HG02678 (cell line): ENCODE measurements at regions not wholly inside any gene's neighbourhood (a gene's known extent, or its start where the extent isn't known, plus 50 kb on each side); places are given as distances from the start of the nearest gene placed in this dataset.
A peak's percentile ranks its signal among the peaks of the same experiment; 100 is the strongest.
"Not testable (repeated sequence)": the region's sequence is repeated elsewhere in the genome, so short reads cannot be mapped to it uniquely, and the experiment has no call there.

ENCODE experiments used
- ATAC-seq: cut with Tn5 transposase; IDR thresholded peaks from one replicate; pipeline ENCODE4 v1.9.1; 2021; ENCODE audit warnings: mild to moderate bottlenecking, moderate library complexity; ENCODE audit not compliant: unreplicated experiment

- ATAC-seq, result peak; percentile 58
These were observed 317.8 kb downstream of the SH2D4B start for GRCh38 chr10:80855348-80855971.

- ATAC-seq, result no peak
These were observed 318.5 kb downstream of the SH2D4B start for GRCh38 chr10:80856186-80856585.

DNA sequence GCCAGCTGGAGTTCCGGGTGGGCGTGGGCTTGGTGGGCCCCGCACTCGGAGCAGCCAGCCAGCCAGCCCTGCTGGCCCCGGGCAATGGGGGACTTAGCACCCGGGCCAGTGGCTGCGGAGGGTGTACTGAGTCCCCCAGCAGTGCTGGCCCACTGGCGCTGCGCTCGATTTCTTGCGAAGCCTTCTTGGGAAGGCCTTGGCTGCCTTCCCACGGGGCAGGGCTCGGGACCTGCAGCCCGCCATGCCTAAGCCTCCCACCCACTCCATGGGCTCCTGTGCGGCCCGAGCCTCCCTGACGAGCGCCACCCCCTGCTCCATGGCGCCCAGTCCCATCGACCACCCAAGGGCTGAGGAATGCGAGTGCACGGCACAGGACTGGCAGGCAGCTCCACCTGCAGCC is 321.6 kb downstream of the SH2D4B start:
- not testable (repeated sequence) for ATAC-seq

GRCh38 chr10:80860719-80861118 is 323.0 kb downstream of the SH2D4B start:
- no peak for ATAC-seq

GRCh38 chr10:80861882-80862281 is 324.2 kb downstream of the SH2D4B start:
- ATAC-seq, result no peak

DNA sequence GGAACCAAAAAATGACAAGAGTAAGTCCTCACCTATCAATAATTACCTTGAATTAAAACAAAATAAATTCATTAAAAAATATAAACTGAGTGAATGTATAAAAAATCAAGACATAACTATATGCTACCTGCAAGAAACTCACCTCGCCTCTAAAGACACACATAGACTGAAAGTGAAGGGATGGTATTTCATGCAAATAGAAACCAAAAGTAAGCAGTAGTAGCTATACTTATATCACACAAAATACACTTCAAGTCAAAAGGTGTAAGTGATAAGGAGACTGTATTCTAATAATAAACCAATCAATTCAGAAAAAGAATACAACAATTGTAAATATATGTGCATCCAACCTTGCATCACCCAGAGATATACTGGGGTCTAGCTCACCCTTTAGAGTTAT is 332.6 kb downstream of the SH2D4B start:
- ATAC-seq, result peak; percentile 83

DNA sequence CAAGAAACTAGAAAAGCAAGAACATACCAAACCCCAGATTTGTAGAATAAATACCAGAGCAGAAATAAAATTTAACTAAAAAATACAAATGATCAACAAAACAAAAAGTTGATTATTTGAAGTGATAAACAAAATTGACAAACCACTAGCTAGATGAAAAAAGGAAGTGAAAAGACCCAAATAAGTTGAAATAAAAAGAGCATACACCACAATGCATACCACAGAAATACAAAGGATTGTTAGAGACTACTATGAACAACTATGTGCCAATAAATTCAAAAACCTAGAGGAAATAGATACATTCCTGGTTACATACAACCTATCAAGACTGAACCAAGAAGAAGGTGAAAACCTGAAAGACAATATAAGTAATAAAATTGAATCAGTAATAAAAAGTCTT is 333.4 kb downstream of the SH2D4B start:
- peak; percentile 65 for ATAC-seq

DNA sequence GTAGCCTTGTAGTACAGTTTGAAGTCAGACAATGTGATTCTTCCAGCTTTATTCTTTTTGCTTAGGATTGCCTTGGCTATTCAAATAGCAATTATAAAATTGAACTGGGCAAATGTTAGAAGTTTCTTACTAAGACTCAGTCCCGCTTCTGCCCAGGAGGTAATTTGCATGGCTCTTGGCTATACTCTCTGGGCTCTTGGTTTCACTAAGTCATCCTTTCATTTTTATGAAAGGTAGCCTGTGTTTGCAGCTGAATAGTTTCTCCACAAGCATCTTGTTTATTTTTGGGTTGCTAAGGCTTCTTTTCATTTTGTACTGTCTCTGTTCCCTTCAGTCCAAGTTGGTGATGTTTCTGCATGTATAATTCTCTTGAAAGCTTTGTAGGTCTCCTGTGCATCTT is 340.6 kb downstream of the SH2D4B start:
- no peak for ATAC-seq

GRCh38 chr10:80890146-80890545 is 352.4 kb downstream of the SH2D4B start:
- ATAC-seq, result no peak

- ATAC-seq, result no peak
These were observed 355.6 kb downstream of the SH2D4B start for GRCh38 chr10:80893256-80893655.

DNA sequence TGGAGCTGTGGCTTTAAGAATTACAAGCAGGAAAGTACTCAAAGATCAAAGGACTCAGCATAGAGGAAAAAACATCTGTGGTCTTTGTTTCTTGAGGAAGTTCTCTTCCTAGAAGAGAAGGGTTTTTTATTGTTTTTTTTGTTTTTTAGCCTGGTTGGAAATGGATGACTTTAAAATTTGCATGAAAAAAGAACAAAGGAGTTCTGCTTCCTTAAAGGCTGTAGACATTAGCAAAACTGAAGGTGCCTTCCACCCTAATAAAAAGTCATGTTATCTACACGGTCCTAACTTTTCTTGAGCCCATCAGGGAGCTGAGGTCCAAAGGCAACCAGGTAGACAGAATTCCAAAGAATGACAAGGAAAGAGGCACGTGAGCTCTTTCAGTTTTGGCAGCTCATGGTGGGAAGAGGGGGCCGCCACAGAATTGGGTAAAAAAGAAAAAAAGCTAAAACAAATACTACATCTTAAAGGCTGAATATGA is 356.6 kb downstream of the SH2D4B start:
- no peak for ATAC-seq

- no peak for ATAC-seq
These were observed 357.2 kb downstream of the SH2D4B start for GRCh38 chr10:80894797-80895467.

GRCh38 chr10:80896076-80896475 is 358.4 kb downstream of the SH2D4B start:
- no peak for ATAC-seq

- ATAC-seq, result no peak
These were observed 359.3 kb downstream of the SH2D4B start for GRCh38 chr10:80896959-80897358.

DNA sequence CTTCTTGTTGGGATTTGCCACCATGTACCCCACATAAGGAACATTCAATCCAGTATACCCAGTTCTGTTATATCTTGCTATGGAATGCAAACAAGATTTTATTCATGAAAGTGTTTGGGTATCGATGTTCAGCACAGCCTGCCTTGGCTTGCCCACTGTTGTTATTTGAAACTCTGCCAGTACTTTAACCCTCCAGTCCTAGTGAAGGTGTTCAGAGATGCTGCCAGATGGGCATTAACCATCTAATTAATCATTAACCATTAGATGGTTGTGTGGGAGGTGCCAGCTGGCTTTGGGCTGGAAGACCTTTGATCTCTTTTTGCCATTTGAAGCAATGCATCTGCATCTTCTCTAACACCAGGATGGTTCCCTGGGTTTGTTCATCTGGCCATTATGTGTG is 363.0 kb downstream of the SH2D4B start:
- no peak for ATAC-seq

- no peak for ATAC-seq
These were observed 370.9 kb downstream of the SH2D4B start for GRCh38 chr10:80908611-80909010.

DNA sequence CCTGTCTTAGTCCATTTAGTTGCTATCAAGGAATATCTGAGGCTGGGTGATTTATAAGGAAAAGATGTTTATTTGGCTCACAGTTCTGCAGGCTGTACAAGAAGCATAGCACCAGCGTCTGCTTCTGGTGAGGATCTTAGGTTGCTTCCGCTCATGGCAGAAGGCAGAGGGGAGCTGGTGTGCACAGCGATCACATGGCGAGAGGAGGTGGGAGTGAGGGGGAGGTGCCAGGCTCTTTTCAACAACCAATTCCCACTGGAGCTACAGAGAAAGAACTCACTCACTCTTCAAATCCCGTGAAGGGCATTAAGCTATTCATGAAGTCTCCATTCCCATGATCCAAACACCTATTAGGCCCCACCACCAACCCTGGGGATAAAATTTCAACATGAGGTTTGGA is 371.6 kb downstream of the SH2D4B start:
- ATAC-seq, result no peak

DNA sequence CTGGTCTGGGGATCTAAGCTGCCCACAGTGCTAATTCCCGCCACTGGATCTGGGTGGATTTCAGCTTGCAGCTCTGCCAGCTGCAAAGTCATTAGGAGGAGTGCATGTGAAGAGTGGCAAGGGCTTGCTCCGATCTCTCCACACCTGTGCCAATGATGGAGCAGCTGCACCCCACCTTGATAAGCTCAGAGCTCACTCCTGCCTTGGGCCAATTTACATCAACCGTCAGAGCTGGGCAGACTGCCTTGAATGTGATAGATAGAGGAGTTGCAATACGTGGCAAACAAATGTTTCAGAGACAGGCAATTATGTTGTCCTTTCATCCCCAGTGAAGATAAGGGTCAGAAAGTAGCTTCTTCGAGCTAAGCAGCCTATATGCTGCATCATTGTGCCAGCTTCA is 379.9 kb downstream of the SH2D4B start:
- ATAC-seq, result no peak

DNA sequence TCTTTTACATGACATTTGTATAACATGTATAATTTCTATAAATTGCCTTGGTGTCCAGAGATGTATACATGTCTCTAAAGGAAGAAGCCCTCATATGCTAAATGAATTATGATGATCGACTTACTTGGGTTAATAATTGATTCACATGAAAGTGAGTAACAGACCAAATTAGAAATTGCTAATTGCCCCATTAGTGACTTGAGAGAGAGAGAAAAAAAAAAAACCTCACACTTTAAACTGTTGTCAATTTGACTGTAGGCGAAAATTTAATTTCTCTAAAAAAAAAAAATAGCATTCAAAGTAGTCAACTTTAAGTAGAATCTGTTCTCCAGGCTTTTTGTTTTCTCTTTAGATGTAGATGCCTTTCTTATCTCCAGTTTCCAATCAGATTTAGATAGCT is 383.3 kb downstream of the SH2D4B start:
- no peak for ATAC-seq

DNA sequence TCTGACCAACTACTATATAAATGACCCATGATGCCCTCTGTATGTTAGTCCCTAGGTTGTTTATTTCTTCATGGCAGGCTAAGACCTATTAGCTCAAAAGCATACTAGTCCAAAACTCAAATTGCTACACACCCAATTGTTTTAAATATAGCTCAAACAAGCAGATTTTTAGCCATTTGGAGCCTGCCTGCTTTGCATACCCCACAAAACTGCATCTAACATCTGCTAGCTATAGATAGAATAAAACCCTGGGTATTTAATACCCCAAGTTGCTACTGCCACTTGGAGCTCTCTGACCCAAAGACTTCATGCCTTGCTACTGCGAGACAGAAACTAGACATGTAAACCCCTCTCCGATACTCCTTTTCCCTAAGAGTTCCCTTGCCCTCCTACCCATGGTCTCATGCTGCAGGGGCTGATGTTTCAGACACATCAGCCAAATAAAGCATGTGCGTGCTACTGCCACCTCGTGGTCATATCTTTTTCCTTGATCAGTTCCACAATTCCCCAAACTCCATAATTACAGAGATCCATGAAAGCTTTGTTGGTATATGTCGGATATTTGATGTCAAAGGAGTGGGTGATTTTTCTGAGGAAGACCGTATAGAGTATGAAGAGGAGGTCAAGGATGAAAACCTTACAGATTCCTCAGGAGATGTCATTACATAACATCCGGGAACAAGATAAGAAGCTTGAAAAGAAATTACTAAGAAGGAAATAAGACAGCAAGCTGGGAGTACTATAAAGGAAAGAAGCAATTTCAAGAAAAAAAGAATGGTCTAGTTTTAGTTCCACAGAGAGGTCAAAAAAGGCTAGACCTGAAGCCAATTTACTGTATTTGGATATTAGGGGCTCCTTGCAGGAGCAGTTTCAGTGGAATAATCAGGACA is 386.6 kb downstream of the SH2D4B start:
- peak; percentile 58 for ATAC-seq

- ATAC-seq, result no peak
These were observed 389.8 kb downstream of the SH2D4B start for GRCh38 chr10:80927419-80928078.
